H9 (cell line): ENCODE measurements at regions not wholly inside any gene's neighbourhood (a gene's known extent, or its start where the extent isn't known, plus 50 kb on each side); places are given as distances from the start of the nearest gene placed in this dataset.

Experiments
- DNase-seq: peaks from one replicate; pipeline ENCODE4 v3.0.0-alpha.2; 2017
- H2AFZ ChIP-seq: one replicate; pipeline ENCODE4 v1.6.1; 2013; ENCODE audit warnings: mild to moderate bottlenecking, low read length, control low read depth, moderate library complexity
- H2AK5ac ChIP-seq: 2 replicates; pipeline ENCODE4 v1.6.1; 2013; ENCODE audit warnings: low read length, control low read depth, mixed read lengths; ENCODE audit not compliant: insufficient read length
- H2BK120ac ChIP-seq: one replicate; pipeline ENCODE4 v1.6.1; 2013; ENCODE audit warnings: low read depth, mild to moderate bottlenecking, low read length, control low read depth, inconsistent platforms; ENCODE audit not compliant: poor library complexity, severe bottlenecking
- H2BK12ac ChIP-seq: 2 replicates; pipeline ENCODE4 v1.6.1; 2013; ENCODE audit warnings: low read length, control low read depth, mixed read lengths, low read depth; ENCODE audit not compliant: insufficient read length
- H2BK15ac ChIP-seq: 2 replicates; pipeline ENCODE4 v1.6.1; 2013; ENCODE audit warnings: low read depth, low read length, control low read depth
- H2BK20ac ChIP-seq: one replicate; pipeline ENCODE4 v1.6.1; 2013; ENCODE audit warnings: low read depth, mild to moderate bottlenecking, low read length, control low read depth, inconsistent platforms; ENCODE audit not compliant: poor library complexity, severe bottlenecking
- H2BK5ac ChIP-seq: 2 replicates; pipeline ENCODE4 v1.6.1; 2013; ENCODE audit warnings: low read length, control low read depth, mixed read lengths; ENCODE audit not compliant: insufficient read length
- H3K14ac ChIP-seq: 2 replicates; pipeline ENCODE4 v1.6.1; 2013; ENCODE audit warnings: low read length, control low read depth; ENCODE audit not compliant: insufficient read depth
- H3K18ac ChIP-seq: 2 replicates; pipeline ENCODE4 v1.6.1; 2013; ENCODE audit warnings: low read depth, mild to moderate bottlenecking, mixed read lengths, low read length, control low read depth; ENCODE audit not compliant: insufficient read length
- H3K23ac ChIP-seq: 2 replicates; pipeline ENCODE4 v1.6.1; 2013; ENCODE audit warnings: low read length, control low read depth, mixed read lengths, low read depth; ENCODE audit not compliant: insufficient read length
- H3K23me2 ChIP-seq: 2 replicates; pipeline ENCODE4 v1.6.1; 2013; ENCODE audit warnings: low read depth, mild to moderate bottlenecking, mixed read lengths, low read length, control low read depth; ENCODE audit not compliant: insufficient read length, poor library complexity, severe bottlenecking
- H3K27ac ChIP-seq: 2 replicates; pipeline ENCODE4 v1.5.1; 2013; ENCODE audit warnings: low read length, control low read depth, mixed read lengths, low read depth; ENCODE audit not compliant: insufficient read length
- H3K27me3 ChIP-seq: 2 replicates; pipeline ENCODE4 v1.6.1; 2013; ENCODE audit warnings: low read length, control low read depth, inconsistent platforms; ENCODE audit not compliant: insufficient read depth
- H3K4ac ChIP-seq: 2 replicates; pipeline ENCODE4 v1.6.1; 2013; ENCODE audit warnings: low read depth, mild to moderate bottlenecking, control low read depth, inconsistent platforms, low read length, moderate library complexity
- H3K4me1 ChIP-seq: 2 replicates; pipeline ENCODE4 v1.6.1; 2013; ENCODE audit warnings: low read length, control low read depth, inconsistent platforms; ENCODE audit not compliant: insufficient read depth
- H3K4me2 ChIP-seq: 2 replicates; pipeline ENCODE4 v1.6.1; 2013; ENCODE audit warnings: low read length, control low read depth, mixed read lengths; ENCODE audit not compliant: insufficient read length, insufficient read depth
- H3K56ac ChIP-seq: 2 replicates; pipeline ENCODE4 v1.6.1; 2013; ENCODE audit warnings: low read depth, mild to moderate bottlenecking, mixed read lengths, low read length, control low read depth; ENCODE audit not compliant: insufficient read length
- H3K79me1 ChIP-seq: 2 replicates; pipeline ENCODE4 v1.6.1; 2013; ENCODE audit warnings: low read depth, mild to moderate bottlenecking, moderate library complexity, low read length, control low read depth, inconsistent platforms; ENCODE audit not compliant: insufficient read depth, poor library complexity, severe bottlenecking
- H3K79me2 ChIP-seq: 2 replicates; pipeline ENCODE4 v1.6.1; 2013; ENCODE audit warnings: low read length, control low read depth, inconsistent platforms; ENCODE audit not compliant: insufficient read depth
- H3K9ac ChIP-seq: 2 replicates; pipeline ENCODE4 v1.6.1; 2013; ENCODE audit warnings: low read length, control low read depth, mixed read lengths; ENCODE audit not compliant: insufficient read length; ENCODE audit errors: extremely low read depth
- H3K9me3 ChIP-seq: one replicate; pipeline ENCODE4 v1.6.1; 2013; ENCODE audit warnings: low read depth, low read length, inconsistent platforms; ENCODE audit not compliant: control insufficient read depth
- H3T11ph ChIP-seq: one replicate; pipeline ENCODE4 v1.6.1; 2013; ENCODE audit warnings: mild to moderate bottlenecking, low read length, control low read depth, inconsistent platforms
- H4K20me1 ChIP-seq: one replicate; pipeline ENCODE4 v1.6.1; 2013; ENCODE audit not compliant: control insufficient read depth, insufficient read length, insufficient read depth
- H4K5ac ChIP-seq: 2 replicates; pipeline ENCODE4 v1.6.1; 2013; ENCODE audit warnings: low read depth, mild to moderate bottlenecking, mixed read lengths, low read length, control low read depth; ENCODE audit not compliant: insufficient read length
- H4K8ac ChIP-seq: replicated peaks from 2 replicates; pipeline ENCODE4 v1.6.1; 2013; ENCODE audit warnings: low read length, control low read depth, mixed read lengths, low read depth; ENCODE audit not compliant: insufficient read length
- H4K91ac ChIP-seq: 2 replicates; pipeline ENCODE4 v1.6.1; 2013; ENCODE audit warnings: low read depth, mild to moderate bottlenecking, moderate library complexity, mixed read lengths, low read length, control low read depth; ENCODE audit not compliant: insufficient read length
- H3K27ac Mint-ChIP-seq, 3 experiments: 2 replicates in 2 of 3; 3 replicates in 1 of 3; pipeline ENCODE4 v1.8.0; 2020 to 2021; ENCODE audit warnings: mixed read lengths in 3 of 3, mild to moderate bottlenecking in 1 of 3, moderate library complexity in 1 of 3
- H3K27me3 Mint-ChIP-seq: 2 replicates; pipeline ENCODE4 v1.8.0; 2021; ENCODE audit warnings: low read depth, mild to moderate bottlenecking, moderate library complexity, mixed read lengths
- H3K36me3 Mint-ChIP-seq, 3 experiments: 2 replicates in 2 of 3; 3 replicates in 1 of 3; pipeline ENCODE4 v1.8.0; 2020 to 2021; ENCODE audit warnings: low read depth in 3 of 3, mixed read lengths in 3 of 3; ENCODE audit not compliant: insufficient read depth in 1 of 3
- H3K4me1 Mint-ChIP-seq, 2 experiments: 2 replicates each; pipeline ENCODE4 v1.8.0; 2020; ENCODE audit warnings: mixed read lengths in 2 of 2
- H3K4me3 Mint-ChIP-seq, 2 experiments: 2 replicates in 1 of 2; 3 replicates in 1 of 2; pipeline ENCODE4 v1.8.0; 2020 to 2021; ENCODE audit warnings: mild to moderate bottlenecking in 2 of 2, mixed read lengths in 2 of 2, moderate library complexity in 1 of 2
- H3K9me3 Mint-ChIP-seq, 2 experiments: 2 replicates in 1 of 2; 3 replicates in 1 of 2; pipeline ENCODE4 v1.8.0; 2020; ENCODE audit warnings: mild to moderate bottlenecking in 2 of 2, mixed read lengths in 2 of 2, moderate library complexity in 1 of 2
- CTCF ChIP-seq: fragments of 200-600 bp; sonication (generic); conservative IDR thresholded peaks from 3 replicates; pipeline ENCODE4 v1.8.0; 2021; ENCODE audit warnings: antibody characterized with exemption, mild to moderate bottlenecking
- WGBS: extraction: QIAGEN DNeasy Blood & Tissue Kit; methylation state at CpG from one replicate; pipeline ENCODE4 v1.1.7; 2013; ENCODE audit warnings: missing lambda C conversion rate, low lambda C conversion rate, mixed read lengths; ENCODE audit not compliant: insufficient read length; ENCODE audit errors: extremely low coverage; 5-methylcytosine and 5-hydroxymethylcytosine counted together

- Histone ChIP-seq H2AFZ (no peak overlapping the region), H3K79me1 (no peaks in the 10 kb centered on the region), H3K27me3 (no peaks in the 10 kb centered on the region), H2BK15ac (no peak overlapping the region), H4K8ac (no peak overlapping the region), H4K20me1 (no peaks in the 10 kb centered on the region), H3K27ac (no peak overlapping the region), H2BK120ac (no peak overlapping the region), H3K56ac (no peak overlapping the region), H3K4ac (no peak overlapping the region), H2BK5ac (no peak overlapping the region), H3K18ac (peak overlapping the region; percentile 8), H3K79me2 (no peaks in the 10 kb centered on the region), H2BK20ac (no peak overlapping the region), H3K4me1 (peaks cover 5% of the 10 kb centered on the region; the same call in 1 of the 2 replicates), H3K23me2 (no peaks in the 10 kb centered on the region), H3K14ac (no peak overlapping the region), H3K4me2 (no peak overlapping the region), H4K91ac (no peak overlapping the region), H3K9ac (no peak overlapping the region), H3K23ac (no peak overlapping the region), H4K5ac (no peak overlapping the region), H3T11ph (no peak overlapping the region), H2BK12ac (no peak overlapping the region), H2AK5ac (no peak overlapping the region), H3K9me3 (no peaks in the 10 kb centered on the region)
- peaks cover 7 to 8% of the 10 kb centered on the region in 2 experiments; a peak in 3 of 5 replicates for H3K9me3 Mint-ChIP-seq
- peaks cover 0 to 17% (median 9%) of the 10 kb centered on the region in 3 experiments; a peak in 6 of 7 replicates for H3K36me3 Mint-ChIP-seq
- DNase-seq, result peak; percentile 84
- peak overlapping the region in 2 of 3 experiments; percentile 77 to 97; a peak in 4 of 7 replicates for H3K27ac Mint-ChIP-seq
- H3K4me1 Mint-ChIP-seq, result peaks cover 25 to 31% of the 10 kb centered on the region in 2 experiments
- TF ChIP-seq CTCF, result no peak
- H3K4me3 Mint-ChIP-seq, result peak overlapping the region in 1 of 2 experiments; percentile 19; a peak in 1 of 5 replicates
- H3K27me3 Mint-ChIP-seq, result peaks cover 2% of the 10 kb centered on the region; the same call in 1 of the 2 replicates
- no CpG with 5 or more reads among the region's 10 CpGs for whole genome bisulfite sequencing
These were observed 997.4 kb upstream of the PRKX start for GRCh38 chrX:4710618-4711433.
